22Rv1 (cell line): ENCODE measurements at regions not wholly inside any gene's neighbourhood (a gene's known extent, or its start where the extent isn't known, plus 50 kb on each side); places are given as distances from the start of the nearest gene placed in this dataset.

Experiments used
- ZFX ChIP-seq: fragments of 450-650 bp; IDR thresholded peaks from 2 replicates; pipeline ENCODE4 v1.6.1; 2017; ENCODE audit warnings: antibody characterized with exemption, borderline replicate concordance
- TF ChIP-seq, protein P1 (sequence below): fragments of 450-650 bp; IDR thresholded peaks from 2 replicates; pipeline ENCODE4 v1.5.1; 2017; ENCODE audit warnings: mild to moderate bottlenecking

DNA sequence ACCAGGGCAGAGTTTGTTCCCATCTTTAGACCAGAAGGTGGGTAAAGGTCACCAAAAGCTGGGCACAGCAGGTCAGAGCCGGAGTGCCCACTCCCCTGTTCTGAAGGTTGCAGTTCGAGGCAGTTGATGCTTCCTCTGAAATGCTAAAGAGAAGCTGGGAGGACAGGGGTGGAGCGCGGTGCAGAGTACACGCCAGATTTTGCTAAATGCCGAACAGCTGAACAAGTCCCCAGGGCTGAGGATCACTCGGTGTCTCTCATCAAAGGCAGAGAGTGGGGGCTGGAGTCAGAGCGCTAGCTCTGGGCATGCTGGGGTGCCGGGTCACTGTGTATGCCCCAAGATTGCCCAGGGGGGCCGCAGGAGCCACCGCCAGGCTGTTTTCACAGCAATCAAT, 197.0 kb downstream of the BCOR start:
- TF ChIP-seq, protein P1, sequence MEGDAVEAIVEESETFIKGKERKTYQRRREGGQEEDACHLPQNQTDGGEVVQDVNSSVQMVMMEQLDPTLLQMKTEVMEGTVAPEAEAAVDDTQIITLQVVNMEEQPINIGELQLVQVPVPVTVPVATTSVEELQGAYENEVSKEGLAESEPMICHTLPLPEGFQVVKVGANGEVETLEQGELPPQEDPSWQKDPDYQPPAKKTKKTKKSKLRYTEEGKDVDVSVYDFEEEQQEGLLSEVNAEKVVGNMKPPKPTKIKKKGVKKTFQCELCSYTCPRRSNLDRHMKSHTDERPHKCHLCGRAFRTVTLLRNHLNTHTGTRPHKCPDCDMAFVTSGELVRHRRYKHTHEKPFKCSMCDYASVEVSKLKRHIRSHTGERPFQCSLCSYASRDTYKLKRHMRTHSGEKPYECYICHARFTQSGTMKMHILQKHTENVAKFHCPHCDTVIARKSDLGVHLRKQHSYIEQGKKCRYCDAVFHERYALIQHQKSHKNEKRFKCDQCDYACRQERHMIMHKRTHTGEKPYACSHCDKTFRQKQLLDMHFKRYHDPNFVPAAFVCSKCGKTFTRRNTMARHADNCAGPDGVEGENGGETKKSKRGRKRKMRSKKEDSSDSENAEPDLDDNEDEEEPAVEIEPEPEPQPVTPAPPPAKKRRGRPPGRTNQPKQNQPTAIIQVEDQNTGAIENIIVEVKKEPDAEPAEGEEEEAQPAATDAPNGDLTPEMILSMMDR, result no peak
- TF ChIP-seq ZFX, result no peak
